CD4-positive, alpha-beta memory T cell (primary cell): ENCODE measurements at regions not wholly inside any gene's neighbourhood (a gene's known extent, or its start where the extent isn't known, plus 50 kb on each side); places are given as distances from the start of the nearest gene placed in this dataset.

ENCODE experiments used
- CTCF ChIA-PET: fragments of 350-600 bp; sonication (Branson Sonifier 250); formaldehyde crosslinking; loops from one replicate; lab custom pipeline; 2021; ENCODE audit warnings: inconsistent platforms; ENCODE audit not compliant: partially characterized antibody; lab: Charles Lee
- POLR2A ChIA-PET: fragments of 350-600 bp; sonication (Branson Sonifier 250); formaldehyde crosslinking; loops from one replicate; lab custom pipeline; 2021; ENCODE audit not compliant: partially characterized antibody; lab: Charles Lee
- DNase-seq, 5 donors: peaks; one replicate each; pipeline versions ENCODE4 v3.0.0 to v3.0.0-alpha.2; 2020 to 2022; ENCODE audit warnings: mixed read lengths in 1 of 5
- H3K27ac ChIP-seq: one replicate; pipeline ENCODE4 v1.7.0; 2013; ENCODE audit warnings: low read depth, low read length
- H3K27me3 ChIP-seq: 2 replicates; pipeline ENCODE4 v1.7.0; 2013; ENCODE audit warnings: mild to moderate bottlenecking, low read length, moderate library complexity; ENCODE audit not compliant: insufficient read depth
- H3K36me3 ChIP-seq: 2 replicates; pipeline ENCODE4 v1.7.0; 2013; ENCODE audit warnings: mild to moderate bottlenecking, low read length, moderate library complexity; ENCODE audit not compliant: insufficient read depth
- H3K4me1 ChIP-seq: 2 replicates; pipeline ENCODE4 v1.7.0; 2013; ENCODE audit warnings: mild to moderate bottlenecking, low read length, moderate library complexity; ENCODE audit not compliant: insufficient read depth
- H3K4me3 ChIP-seq, 2 donors: one replicate each; pipeline ENCODE4 v1.7.0; 2013; ENCODE audit warnings: low read length in 2 of 2, mild to moderate bottlenecking in 1 of 2
- H3K9me3 ChIP-seq, 2 donors: one replicate each; pipeline ENCODE4 v1.7.0; 2013; ENCODE audit warnings: low read length in 2 of 2, control low read depth in 1 of 2; ENCODE audit not compliant: control insufficient read depth in 1 of 2
- H3K27ac Mint-ChIP-seq, 7 donors: one replicate each; pipeline ENCODE4 v1.8.0; 2020 to 2021; ENCODE audit warnings: mixed read lengths in 7 of 7, mild to moderate bottlenecking in 6 of 7, inconsistent platforms in 3 of 7, moderate library complexity in 3 of 7
- H3K27me3 Mint-ChIP-seq, 2 donors: one replicate each; pipeline ENCODE4 v1.8.0; 2020 to 2021; ENCODE audit warnings: mixed read lengths in 2 of 2
- H3K36me3 Mint-ChIP-seq, 2 donors: one replicate each; pipeline ENCODE4 v1.8.0; 2020 to 2021; ENCODE audit warnings: mixed read lengths in 2 of 2, inconsistent platforms in 1 of 2, mild to moderate bottlenecking in 1 of 2
- H3K4me1 Mint-ChIP-seq, 4 donors: one replicate each; pipeline ENCODE4 v1.8.0; 2020 to 2021; ENCODE audit warnings: mixed read lengths in 4 of 4, mild to moderate bottlenecking in 1 of 4
- H3K4me3 Mint-ChIP-seq, 8 donors: one replicate each; pipeline ENCODE4 v1.8.0; 2020 to 2021; ENCODE audit warnings: mixed read lengths in 8 of 8, mild to moderate bottlenecking in 7 of 8, moderate library complexity in 6 of 8, inconsistent platforms in 3 of 8
- H3K9me3 Mint-ChIP-seq, 8 donors: one replicate each; pipeline ENCODE4 v1.8.0; 2020 to 2021; ENCODE audit warnings: mixed read lengths in 8 of 8, mild to moderate bottlenecking in 5 of 8, inconsistent platforms in 3 of 8, moderate library complexity in 1 of 8
- intact Hi-C: fragments of 100-400 bp; cut with micrococcal nuclease; formaldehyde crosslinking; loops from one replicate; pipeline ENCODE4 v1.15.1; 2023

DNA sequence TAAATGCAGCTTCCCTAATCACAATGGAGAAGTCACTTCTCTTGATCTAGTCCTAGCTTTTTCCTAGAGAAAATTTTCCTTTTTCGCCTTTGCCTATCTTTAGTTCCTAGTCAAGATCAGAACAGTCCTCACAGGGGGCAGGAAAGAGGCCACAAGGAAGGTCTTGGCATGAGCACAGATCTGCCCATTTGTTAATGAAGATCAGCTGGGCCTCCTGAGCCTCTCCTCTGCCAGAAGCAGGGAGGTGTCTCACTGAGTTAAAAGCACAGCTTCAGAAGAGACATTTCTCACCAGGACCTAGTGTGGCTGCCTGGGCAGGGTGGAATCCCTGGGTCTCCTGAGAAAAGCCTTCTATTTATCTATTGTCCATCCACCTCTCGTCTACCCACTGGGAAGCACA, 357.8 kb downstream of the TMEM38B start:
- no peaks in the 10 kb centered on the region for H3K4me1 ChIP-seq
- Mint-ChIP-seq H3K4me1 (no peaks in the 10 kb centered on the region), H3K9me3 (peaks cover 0 to 11% (median 4%) of the 10 kb centered on the region in 8 donors), H3K27me3 (no peaks in the 10 kb centered on the region), H3K27ac (no peak overlapping the region), H3K36me3 (no peaks in the 10 kb centered on the region), H3K4me3 (no peak overlapping the region)
- DNase-seq, result no peak
- H3K27me3 ChIP-seq, result no peaks in the 10 kb centered on the region
- H3K36me3 ChIP-seq, result no peaks in the 10 kb centered on the region
- CTCF ChIA-PET, result no interaction called here
- H3K9me3 ChIP-seq, result no peaks in the 10 kb centered on the region
- H3K27ac ChIP-seq, result no peak overlapping the region
- intact Hi-C loops, result no loop called here
- H3K4me3 ChIP-seq, result no peak overlapping the region
- POLR2A ChIA-PET, result no interaction called here

GRCh38 chr9:106052735-106053134, 358.4 kb downstream of the TMEM38B start:
- Histone ChIP-seq H3K27ac (no peak overlapping the region), H3K36me3 (no peaks in the 10 kb centered on the region), H3K27me3 (no peaks in the 10 kb centered on the region), H3K4me1 (no peaks in the 10 kb centered on the region), H3K4me3 (no peak overlapping the region), H3K9me3 (no peaks in the 10 kb centered on the region)
- DNase-seq, result no peak
- H3K9me3 Mint-ChIP-seq, result peaks cover 0 to 11% (median 4%) of the 10 kb centered on the region in 8 donors
- H3K4me1 Mint-ChIP-seq, result no peaks in the 10 kb centered on the region
- no peaks in the 10 kb centered on the region for H3K36me3 Mint-ChIP-seq
- CTCF ChIA-PET, result no interaction called here
- H3K4me3 Mint-ChIP-seq, result no peak overlapping the region
- intact Hi-C loops, result no loop called here
- no peaks in the 10 kb centered on the region for H3K27me3 Mint-ChIP-seq
- POLR2A ChIA-PET, result no interaction called here
- no peak overlapping the region for H3K27ac Mint-ChIP-seq

GRCh38 chr9:106056328-106056727, 362.0 kb downstream of the TMEM38B start:
- CTCF ChIA-PET, result no interaction called here

GRCh38 chr9:106058460-106058859, 364.1 kb downstream of the TMEM38B start:
- Histone ChIP-seq H3K27ac (no peak overlapping the region), H3K36me3 (no peaks in the 10 kb centered on the region), H3K4me1 (no peaks in the 10 kb centered on the region), H3K4me3 (no peak overlapping the region), H3K9me3 (no peaks in the 10 kb centered on the region), H3K27me3 (no peaks in the 10 kb centered on the region)
- DNase-seq, result no peak
- POLR2A ChIA-PET, result no interaction called here
- intact Hi-C loops, result no loop called here
- Mint-ChIP-seq H3K9me3 (peaks cover 0 to 15% (median 5%) of the 10 kb centered on the region in 8 donors), H3K36me3 (no peaks in the 10 kb centered on the region), H3K27ac (no peak overlapping the region), H3K4me1 (no peaks in the 10 kb centered on the region), H3K27me3 (peaks cover 0 to 2% of the 10 kb centered on the region in 2 donors), H3K4me3 (no peak overlapping the region)
- CTCF ChIA-PET, result no interaction called here

More at GRCh38 chr9:106056328-106056727, 362.0 kb downstream of the TMEM38B start:
- Histone ChIP-seq H3K4me3 (no peak overlapping the region), H3K27ac (no peak overlapping the region), H3K9me3 (no peaks in the 10 kb centered on the region), H3K27me3 (no peaks in the 10 kb centered on the region), H3K4me1 (no peaks in the 10 kb centered on the region), H3K36me3 (no peaks in the 10 kb centered on the region)
- Mint-ChIP-seq H3K27ac (no peak overlapping the region), H3K27me3 (peaks cover 0 to 2% of the 10 kb centered on the region in 2 donors), H3K4me1 (no peaks in the 10 kb centered on the region), H3K9me3 (peaks cover 0 to 15% (median 5%) of the 10 kb centered on the region in 8 donors), H3K4me3 (no peak overlapping the region), H3K36me3 (no peaks in the 10 kb centered on the region)
- POLR2A ChIA-PET, result no interaction called here
- no peak for DNase-seq
- intact Hi-C loops, result no loop called here

DNA sequence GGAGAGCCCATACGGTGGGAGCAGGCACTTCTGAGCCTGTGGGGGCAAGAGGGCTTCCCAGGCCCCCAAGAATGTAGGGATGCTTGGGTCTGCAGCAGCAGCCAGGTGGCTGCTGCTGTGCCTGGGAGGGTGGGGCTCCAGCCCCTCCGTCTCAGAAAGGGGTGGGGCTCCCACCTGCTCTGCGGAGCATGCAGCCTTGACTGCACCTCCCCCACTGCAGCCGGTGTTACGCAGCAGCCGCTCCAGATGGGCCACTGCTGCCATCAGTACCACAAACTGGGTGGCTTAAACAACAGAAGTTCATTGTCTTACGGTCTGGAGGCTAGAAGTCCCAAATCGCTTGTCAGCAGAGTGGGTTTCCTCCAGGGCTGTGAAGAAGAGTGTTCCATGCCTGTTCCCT, 365.5 kb downstream of the TMEM38B start:
- ChIA-PET CTCF (no interaction called here), POLR2A (no interaction called here)
- H3K36me3 ChIP-seq, result no peaks in the 10 kb centered on the region
- H3K4me3 ChIP-seq, result no peak overlapping the region
- Mint-ChIP-seq H3K4me1 (no peaks in the 10 kb centered on the region), H3K27ac (no peak overlapping the region), H3K4me3 (no peak overlapping the region), H3K9me3 (peaks cover 0 to 10% (median 3%) of the 10 kb centered on the region in 8 donors), H3K27me3 (peaks cover 0 to 2% of the 10 kb centered on the region in 2 donors), H3K36me3 (no peaks in the 10 kb centered on the region)
- H3K9me3 ChIP-seq, result no peaks in the 10 kb centered on the region
- no peak overlapping the region for H3K27ac ChIP-seq
- no peaks in the 10 kb centered on the region for H3K27me3 ChIP-seq
- no peak for DNase-seq
- H3K4me1 ChIP-seq, result no peaks in the 10 kb centered on the region
- intact Hi-C loops, result no loop called here

- POLR2A ChIA-PET, result no interaction called here
- H3K27ac Mint-ChIP-seq, result no peak overlapping the region
- CTCF ChIA-PET, result no interaction called here
- Histone ChIP-seq H3K27ac (no peak overlapping the region), H3K4me1 (no peaks in the 10 kb centered on the region), H3K27me3 (no peaks in the 10 kb centered on the region), H3K4me3 (no peak overlapping the region), H3K36me3 (no peaks in the 10 kb centered on the region), H3K9me3 (no peaks in the 10 kb centered on the region)
- peaks cover 0 to 2% of the 10 kb centered on the region in 2 donors for H3K27me3 Mint-ChIP-seq
- peaks cover 0 to 7% (median 3%) of the 10 kb centered on the region in 8 donors for H3K9me3 Mint-ChIP-seq
- no peaks in the 10 kb centered on the region for H3K36me3 Mint-ChIP-seq
- intact Hi-C loops, result no loop called here
- no peak for DNase-seq
- H3K4me1 Mint-ChIP-seq, result no peaks in the 10 kb centered on the region
- no peak overlapping the region for H3K4me3 Mint-ChIP-seq
Observed at GRCh38 chr9:106060885-106061284, 366.5 kb downstream of the TMEM38B start.

- DNase-seq, result no peak
- H3K27me3 Mint-ChIP-seq, result peaks cover 0 to 2% of the 10 kb centered on the region in 2 donors
- H3K4me1 Mint-ChIP-seq, result no peaks in the 10 kb centered on the region
- ChIA-PET POLR2A (no interaction called here), CTCF (no interaction called here)
- peaks cover 0 to 7% (median 3%) of the 10 kb centered on the region in 8 donors for H3K9me3 Mint-ChIP-seq
- Histone ChIP-seq H3K27me3 (no peaks in the 10 kb centered on the region), H3K27ac (no peak overlapping the region), H3K4me3 (no peak overlapping the region), H3K36me3 (no peaks in the 10 kb centered on the region), H3K4me1 (no peaks in the 10 kb centered on the region), H3K9me3 (no peaks in the 10 kb centered on the region)
- H3K36me3 Mint-ChIP-seq, result no peaks in the 10 kb centered on the region
- no peak overlapping the region for H3K4me3 Mint-ChIP-seq
- intact Hi-C loops, result no loop called here
- no peak overlapping the region for H3K27ac Mint-ChIP-seq
Observed at GRCh38 chr9:106062250-106062649, 367.9 kb downstream of the TMEM38B start.

- H3K27ac ChIP-seq, result no peak overlapping the region
- Mint-ChIP-seq H3K27ac (no peak overlapping the region), H3K36me3 (no peaks in the 10 kb centered on the region), H3K4me3 (no peak overlapping the region), H3K4me1 (no peaks in the 10 kb centered on the region), H3K9me3 (peaks cover 0 to 14% (median 5%) of the 10 kb centered on the region in 8 donors), H3K27me3 (peaks cover 0 to 2% of the 10 kb centered on the region in 2 donors)
- ChIA-PET CTCF (no interaction called here), POLR2A (no interaction called here)
- no peak overlapping the region for H3K4me3 ChIP-seq
- no peaks in the 10 kb centered on the region for H3K36me3 ChIP-seq
- DNase-seq, result no peak
- intact Hi-C loops, result no loop called here
- no peaks in the 10 kb centered on the region for H3K9me3 ChIP-seq
- no peaks in the 10 kb centered on the region for H3K4me1 ChIP-seq
- no peaks in the 10 kb centered on the region for H3K27me3 ChIP-seq
Observed at GRCh38 chr9:106065136-106065535, 370.8 kb downstream of the TMEM38B start.
